ENCODE measurements at regions not wholly inside any gene's neighbourhood (a gene's known extent, or its start where the extent isn't known, plus 50 kb on each side); places are given as distances from the start of the nearest gene placed in this dataset.

DNA sequence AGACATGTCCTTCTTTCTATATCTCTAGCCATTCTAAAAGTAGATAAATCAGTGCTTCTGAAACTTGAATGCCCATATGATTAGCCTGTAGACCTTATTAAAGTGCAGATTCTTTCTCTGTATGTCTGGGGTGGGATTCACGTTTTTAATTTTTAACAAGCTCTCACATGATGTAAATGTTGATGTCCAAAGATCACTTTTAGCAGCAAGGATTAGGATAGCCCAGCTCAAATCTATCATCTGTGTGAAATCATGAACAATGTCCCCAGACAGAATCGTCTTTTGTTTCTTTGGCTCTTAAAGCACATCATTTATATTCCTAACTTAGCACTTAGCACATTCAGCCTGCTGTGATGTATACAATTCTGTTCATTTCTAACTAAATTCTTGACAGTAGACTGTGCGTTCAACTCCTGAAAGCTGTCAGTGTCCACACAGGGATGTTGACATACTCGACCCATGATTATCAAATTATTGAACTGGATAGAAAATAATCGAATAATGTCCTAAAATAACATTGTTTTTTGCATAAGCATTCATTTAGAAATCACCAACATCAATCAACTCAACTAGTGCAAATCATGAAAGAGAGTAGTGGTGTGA, 102.1 kb upstream of the MLIP start:
- DNase-seq (ENCODE audit: low spot score) = no peak

DNA sequence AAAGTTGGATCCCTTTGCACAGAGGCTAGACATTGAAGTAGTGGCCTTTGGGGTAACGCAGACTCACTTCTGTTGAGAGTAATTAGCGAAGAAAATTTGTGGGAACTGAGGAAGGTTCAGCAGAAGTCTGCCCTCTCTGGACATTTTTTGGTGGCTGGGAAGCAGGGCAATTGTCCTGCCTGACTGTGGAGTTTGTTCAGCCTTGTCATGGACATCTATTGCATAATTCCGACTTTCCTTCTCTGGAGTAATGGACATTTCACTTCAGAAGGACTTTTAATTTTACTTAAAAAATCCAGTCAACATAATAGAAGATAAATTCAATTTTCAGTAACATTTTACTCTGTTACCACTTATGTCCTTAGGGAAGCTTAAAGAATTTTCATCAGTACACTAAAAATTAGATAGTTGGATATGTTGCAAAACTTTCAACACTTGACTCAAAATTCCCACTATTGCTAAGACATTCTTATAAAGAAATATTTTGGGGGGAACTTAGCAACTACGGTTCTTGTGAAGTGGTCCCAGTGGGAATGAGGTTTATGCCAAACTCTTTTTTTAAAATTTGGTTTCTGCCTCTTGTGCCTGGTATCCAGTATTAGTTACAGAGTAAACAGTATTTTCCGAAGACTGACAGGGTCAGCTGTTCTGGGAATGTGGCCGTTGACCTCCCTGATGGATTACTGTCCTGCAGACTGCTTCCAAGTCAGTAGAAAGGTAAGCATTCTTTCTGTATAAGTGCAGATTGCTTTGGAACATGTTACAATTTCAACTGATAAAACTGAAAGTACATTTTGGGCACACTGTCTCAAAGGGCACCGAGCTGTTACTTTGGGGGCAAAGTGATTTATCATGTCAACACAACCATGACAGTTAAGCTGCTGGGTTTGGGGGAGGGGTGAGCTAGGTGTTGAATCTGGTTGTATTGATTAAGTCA, 100.6 kb upstream of the MLIP start:
- DNase-seq (ENCODE audit: low spot score) = no peak

DNA sequence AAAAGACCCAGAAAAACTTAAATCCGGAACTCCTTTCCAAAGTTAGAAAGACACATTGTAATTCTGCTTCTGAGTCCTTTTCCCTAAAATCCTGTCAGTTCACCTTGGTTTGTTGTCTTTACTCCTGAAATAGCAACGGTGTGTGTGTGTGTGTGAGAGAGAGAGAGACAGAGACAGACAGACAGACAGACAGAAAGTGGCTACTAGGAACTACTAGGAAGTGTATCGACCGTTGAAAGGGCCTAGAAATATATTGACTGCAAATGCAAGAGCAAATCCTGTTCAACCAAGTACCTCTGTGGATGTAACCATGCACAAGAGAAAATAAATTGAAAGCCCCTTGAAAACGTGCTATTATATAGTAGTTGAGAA, 100.0 kb upstream of the MLIP start:
- DNase-seq (ENCODE audit: low spot score) = no peak

DNA sequence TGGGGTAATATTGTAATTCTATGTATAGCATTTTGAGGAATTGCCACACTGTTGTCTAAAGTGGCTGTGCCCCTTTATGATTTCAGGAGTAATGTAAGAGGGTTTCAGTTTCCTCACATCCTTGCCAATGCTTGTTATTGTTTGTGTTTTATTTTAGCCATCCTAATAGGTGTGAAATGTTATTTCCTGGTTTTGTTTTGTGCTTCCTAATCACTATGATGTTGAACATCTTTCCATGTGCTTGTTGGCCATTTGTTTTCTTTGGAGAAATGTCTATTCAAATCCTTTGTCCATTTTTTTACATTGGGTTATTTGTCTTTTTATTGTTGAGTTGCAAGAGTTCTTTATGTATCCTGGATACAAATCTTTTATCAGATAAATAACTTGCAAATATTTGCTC, 97.3 kb upstream of the MLIP start:
- DNase-seq (ENCODE audit: low spot score) = no peak

DNA sequence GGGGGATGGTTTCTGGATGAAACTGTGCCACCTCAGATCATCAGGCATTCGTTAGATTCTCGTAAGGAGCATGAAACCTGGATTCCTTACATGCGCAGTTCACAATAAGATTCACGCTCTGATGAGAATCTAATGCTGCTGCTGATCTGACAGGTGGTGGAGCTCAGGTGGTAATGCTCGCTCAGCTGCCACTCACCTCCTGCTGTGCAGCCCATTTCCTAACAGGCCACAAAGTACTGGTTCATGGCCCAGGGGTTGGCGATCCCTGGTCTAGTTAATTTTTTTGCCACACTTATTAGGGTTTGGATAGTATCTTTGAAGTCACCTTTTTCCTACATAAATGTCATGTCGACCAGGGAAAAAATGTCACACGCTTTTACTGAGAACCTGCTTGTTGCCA, 96.8 kb upstream of the MLIP start:
- no peak for DNase-seq (ENCODE audit: low spot score)

DNA sequence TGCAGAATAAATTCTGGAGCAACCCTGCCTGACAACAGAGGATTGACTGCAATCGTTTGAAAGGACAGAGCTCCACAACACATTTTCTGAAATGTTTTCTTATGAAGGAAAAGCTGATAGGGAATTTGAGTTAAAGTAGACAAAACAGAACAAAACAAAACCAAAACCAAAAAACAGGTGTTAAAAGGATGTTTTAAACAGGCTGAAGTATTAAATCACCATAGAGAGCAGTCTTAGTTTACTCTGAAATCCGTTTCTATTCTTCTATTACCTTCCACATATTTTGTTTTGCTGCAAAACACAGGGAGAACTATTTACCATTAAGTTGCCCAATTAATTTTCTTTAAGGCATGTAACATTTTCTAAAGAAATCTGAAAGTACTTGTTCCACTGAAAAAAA, 93.4 kb upstream of the MLIP start:
- no peak for DNase-seq (ENCODE audit: low spot score)

DNA sequence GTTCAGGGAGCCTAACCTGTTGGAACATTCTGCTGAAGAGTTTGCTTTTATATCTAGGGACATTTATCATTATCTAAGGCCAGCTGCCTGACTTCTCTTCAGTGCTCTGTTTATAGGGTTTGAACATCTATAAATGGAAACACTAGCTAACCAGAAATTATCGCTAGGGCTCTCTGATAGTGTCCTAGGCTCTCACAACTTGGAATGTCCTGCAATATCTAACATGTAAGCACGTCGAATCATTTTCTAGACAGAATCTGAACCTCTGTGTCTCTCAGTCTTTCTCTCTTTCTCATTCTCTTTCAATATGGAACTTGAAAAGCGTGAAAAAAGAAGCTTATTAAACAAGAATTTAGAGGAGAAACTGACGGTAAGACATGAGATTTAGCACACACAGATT, 92.5 kb upstream of the MLIP start:
- no peak for DNase-seq (ENCODE audit: low spot score)

DNA sequence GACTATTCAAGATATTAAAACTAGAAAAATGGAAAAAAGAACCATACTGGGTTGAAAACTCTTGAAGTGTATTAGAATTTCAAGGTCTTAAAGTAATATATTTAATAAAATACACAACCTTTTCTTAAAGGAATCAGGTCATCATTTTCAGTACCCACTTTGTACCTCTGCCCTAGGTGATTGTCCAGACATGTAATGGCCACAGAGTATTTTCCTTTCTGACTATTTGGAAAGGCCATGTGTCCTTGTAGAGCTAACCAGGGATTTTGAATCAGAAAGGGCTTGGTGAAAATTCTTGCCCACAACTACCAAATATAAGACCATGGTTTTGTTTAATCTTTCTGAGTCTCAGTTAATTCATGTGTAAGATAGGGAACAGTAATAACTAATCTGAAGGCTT, 91.4 kb upstream of the MLIP start:
- no peak for DNase-seq (ENCODE audit: low spot score)

DNA sequence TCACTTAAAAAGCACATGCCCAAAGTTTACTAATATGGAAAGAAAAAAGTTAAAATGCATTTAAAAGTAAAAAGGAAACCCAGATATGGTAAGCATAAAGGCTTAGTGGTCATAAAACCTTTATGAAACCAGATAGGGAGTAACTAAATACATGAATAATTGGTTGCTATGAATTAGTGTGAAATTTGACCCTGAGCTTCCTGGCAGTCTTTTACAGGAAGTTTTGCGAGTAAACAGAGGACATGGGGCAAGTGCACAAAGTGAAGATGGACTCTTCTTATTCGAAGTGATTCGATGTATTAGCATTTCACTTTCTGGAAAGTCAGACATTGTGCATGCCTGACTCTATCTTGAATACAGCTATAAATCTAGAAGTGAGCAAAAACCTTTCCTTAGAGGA, 90.9 kb upstream of the MLIP start:
- DNase-seq (ENCODE audit: low spot score) = no peak

DNA sequence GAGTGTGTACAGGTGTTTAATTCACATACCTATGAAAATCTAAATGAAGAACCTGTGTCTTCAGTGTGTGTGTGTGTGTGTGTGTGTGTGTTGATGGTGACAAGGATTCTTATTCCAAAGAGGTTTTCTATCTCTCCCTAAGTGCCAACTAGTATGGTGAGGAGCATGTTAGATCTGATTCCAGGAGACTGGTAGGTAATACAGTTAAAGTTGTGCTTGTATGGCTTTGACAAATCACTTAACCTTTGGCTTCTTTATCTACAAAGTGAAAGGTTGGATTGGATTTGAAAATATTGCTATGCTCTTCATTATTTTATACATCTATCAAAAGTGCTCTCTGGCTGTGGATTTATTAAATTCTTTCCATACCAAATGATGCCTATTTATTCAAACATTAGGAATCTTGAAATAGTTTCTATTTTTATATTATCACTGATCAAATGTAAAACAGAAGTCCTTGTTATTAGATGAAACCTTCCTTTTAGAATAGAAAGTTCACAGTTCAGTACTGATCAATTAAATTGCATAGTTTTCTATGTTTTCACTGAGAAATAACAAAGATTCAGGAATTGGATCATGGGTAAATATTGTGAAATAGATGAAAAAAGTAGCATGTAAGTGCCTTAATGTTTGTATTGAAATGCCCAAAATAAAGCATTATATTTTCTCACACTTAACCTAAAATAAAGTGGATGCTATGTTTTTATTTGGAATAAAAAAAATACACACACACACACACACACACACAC, 84.4 kb upstream of the MLIP start:
- no peak for DNase-seq (ENCODE audit: low spot score)

DNA sequence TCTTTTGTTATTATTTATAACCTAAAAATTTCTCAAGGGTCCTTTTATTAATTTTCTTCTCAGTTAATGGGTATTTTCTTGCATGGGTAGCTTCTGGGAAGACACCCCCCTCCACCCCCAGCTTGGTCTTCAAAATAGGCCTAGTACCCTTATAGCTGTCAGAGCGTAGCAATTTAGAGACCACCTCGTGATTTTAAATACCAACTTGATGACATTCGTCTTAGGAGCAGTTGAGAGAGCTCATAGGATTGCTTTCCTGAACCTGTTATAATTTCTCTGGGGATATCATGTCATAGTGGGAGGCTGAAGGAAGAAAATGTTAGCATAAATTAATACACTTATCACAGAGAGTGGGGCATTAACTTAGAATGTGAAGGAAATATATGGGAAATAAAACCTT, 83.1 kb upstream of the MLIP start:
- no peak for DNase-seq (ENCODE audit: low spot score)

DNA sequence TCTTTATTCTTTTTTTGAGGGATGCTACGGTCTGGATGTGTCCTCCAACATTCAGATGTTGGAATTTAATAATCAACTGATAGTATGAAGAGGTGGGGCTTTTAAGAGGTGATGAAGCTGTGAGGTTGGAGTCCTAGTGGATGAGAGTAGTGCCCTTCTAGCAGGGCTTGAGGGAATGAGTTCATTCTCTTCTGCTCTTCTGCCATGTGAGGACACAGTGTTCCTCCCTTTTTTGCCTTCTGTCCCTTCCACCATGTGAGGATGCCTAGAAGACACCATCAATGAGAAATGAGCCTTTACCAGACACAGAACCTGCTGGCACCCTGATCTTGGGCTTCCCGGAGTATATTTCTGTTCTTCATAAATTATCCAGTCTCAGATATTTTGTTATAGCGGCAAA, 82.1 kb upstream of the MLIP start:
- no peak for DNase-seq (ENCODE audit: low spot score)

DNA sequence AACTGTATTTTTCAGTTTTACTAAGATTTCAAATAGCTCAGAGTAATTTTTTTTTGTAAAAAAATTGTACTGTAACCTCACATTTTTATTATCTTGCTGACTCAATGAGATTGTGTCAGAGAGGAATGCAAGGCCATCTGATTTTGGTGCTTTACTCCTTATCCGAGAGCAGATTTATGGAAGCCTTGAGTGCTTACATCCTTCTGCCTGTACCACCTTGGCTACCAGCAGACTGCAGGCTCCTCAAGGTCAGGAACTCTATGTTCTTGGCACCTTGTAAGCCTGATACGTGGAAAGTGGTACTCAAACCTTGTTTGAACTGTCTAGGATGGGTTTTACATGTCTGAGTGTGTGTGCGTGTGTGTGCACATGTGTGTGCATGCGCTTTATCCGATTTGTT, 80.1 kb upstream of the MLIP start:
- no peak for DNase-seq (ENCODE audit: low spot score)

DNA sequence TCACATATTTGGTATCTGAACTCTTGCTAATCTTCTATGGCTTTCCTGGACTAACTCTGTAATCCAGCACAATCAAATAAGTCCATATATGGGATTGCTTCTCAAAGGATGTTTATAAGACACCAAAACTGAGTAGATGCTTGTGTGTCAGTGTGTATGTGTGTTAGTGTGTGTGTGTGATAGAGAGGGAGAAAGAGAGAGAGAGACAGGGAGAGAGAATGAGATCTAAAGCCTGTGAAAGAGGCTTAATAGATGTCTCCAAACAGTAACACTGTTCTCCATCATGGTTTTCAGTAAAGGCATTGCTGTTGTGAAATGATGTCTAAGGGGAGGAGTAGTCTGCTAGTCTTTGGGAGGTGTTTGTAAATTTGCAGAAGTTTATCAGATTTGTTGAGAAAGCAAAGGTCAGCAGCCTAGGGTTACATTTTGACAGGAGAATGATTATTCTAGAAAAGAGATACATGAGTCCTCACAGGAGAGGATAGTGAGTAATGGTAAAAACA, 73.9 kb upstream of the MLIP start:
- DNase-seq (ENCODE audit: low spot score) = no peak

DNA sequence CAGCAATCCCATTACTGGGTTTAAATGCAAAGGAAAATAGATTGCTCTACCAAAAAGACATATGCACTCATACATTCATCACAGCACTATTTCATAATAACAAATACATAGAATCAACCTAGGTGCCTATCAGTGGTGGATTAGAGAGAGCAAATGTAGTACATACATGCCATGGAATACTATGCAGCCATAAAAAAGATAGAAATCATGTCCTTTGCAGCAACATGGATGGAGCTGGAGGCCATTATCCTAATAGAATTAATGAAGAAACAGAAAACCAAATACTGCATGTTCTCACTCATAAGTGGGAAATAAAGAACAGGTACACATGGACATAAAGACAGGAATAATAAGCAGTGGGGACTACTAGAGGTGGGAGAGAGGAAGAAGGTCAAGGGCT, 70.7 kb upstream of the MLIP start:
- DNase-seq (ENCODE audit: low spot score) = no peak

DNA sequence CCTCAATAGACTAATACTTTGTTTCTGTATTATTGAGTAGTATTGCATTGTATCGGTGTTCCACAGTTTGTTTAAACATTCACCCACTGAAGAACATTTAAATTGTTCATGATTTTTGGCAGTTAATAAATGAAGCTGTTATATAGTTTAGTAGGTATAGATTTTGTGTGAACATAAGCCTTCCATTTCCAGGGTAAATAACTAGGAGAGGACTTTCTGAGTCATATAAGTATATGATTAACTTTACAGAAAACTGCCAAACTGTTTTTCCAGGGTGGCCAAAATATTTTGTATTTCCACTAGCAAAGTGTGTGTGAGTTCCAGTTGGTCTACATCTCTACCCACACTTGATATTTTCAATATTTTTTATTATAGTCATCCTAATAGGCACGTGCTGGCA, 70.0 kb upstream of the MLIP start:
- no peak for DNase-seq (ENCODE audit: low spot score)

DNA sequence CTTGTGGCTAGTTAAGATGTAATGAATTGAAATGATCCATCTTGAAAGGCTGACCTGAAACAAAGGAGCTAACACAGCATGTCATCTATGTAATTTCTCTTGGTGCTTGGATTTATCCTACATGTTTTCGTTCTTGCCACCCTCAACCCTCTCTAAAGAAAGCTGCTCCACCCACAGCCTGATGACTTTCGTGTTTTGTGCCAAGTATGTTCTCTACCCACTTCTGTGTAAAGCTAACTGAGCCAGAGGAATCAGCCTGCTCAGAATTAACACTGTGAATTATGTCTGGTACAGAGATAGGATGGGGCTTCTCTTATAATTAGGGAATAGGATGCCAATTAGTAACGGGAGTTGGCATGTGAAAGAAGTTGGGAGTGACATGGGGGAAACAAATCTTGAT, 67.9 kb upstream of the MLIP start:
- no peak for DNase-seq (ENCODE audit: low spot score)

DNA sequence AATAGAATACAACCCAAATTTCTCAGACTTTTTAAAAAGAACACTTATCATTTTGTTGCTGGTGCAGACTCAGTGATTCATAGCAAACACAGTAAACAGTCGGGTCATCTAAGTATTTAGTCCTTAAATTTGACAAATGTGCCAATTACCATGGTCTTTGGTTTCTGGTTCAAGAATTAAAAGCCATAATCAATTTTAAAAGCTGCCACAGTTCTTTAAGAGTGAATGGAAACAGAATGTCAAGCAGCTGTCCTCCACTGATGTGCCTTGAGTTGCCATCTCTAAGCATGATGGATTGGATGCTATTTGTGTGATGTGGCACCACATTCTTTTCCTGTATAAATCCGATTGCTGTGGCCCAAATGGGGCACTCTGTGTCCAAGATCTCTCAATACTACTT, 67.2 kb upstream of the MLIP start:
- no peak for DNase-seq (ENCODE audit: low spot score)

DNA sequence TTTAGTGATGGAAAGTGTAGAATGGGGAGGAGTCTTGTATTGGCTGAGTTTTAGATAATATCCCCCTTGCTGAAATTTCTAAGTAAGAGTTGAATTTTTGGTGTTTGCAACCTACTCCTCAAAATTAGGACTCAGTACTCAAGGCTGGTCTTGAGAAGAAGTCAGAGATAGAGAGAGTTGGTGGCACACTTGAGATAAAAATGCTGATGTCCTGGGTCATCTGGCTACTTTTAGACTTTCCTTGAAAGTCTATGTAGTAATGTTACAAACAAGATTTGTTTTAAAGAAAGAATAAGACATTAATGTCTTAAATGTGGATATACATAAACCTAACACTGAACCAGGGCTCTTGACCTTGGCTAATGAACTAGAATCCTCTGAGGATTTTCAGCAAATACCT, 62.5 kb upstream of the MLIP start:
- no peak for DNase-seq (ENCODE audit: low spot score)

DNA sequence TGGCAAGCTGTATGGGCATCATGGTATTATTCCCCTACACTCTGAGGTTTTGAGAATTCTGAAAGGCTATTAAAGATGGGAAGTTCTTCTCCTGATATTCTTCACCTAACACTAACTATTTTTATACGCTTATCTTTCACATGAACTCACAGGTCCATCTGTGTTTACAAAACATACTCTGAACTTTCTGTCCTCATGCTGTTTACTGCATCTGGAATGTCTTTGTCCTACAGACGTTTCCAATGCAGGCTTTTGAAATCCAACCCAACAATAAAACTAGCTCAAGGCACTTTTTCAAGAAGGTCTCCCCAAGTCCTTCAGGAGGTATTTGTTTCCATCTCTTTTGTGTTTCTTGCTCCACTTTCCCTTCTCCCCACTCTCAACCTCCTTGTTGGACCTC, 60.5 kb upstream of the MLIP start:
- no peak for DNase-seq (ENCODE audit: low spot score)

DNA sequence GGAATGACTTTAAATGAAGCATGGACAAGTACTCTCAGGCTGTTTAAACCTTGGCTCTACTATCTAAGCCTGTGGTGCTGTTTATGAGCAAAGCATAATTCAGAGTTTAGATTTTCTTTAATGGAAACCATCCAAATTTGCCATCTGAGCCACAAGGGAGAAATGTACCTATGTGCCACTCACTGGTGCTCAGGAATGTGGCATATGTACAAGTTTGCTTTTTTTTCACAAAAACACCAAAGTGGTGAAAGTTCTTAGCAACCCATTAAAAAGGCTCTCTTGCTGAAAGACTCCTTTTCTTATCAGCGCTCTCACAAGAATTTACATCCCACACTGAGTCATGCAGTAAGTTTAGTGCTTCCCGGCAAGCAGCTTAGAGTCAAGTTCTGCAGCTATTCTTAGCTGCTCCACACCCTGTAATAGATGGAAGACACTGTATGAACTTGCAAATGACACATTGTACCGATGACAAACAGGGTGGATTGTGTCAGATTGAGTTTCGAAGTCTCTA, 57.3 kb upstream of the MLIP start:
- peak; percentile 66 for DNase-seq (ENCODE audit: low spot score)

DNA sequence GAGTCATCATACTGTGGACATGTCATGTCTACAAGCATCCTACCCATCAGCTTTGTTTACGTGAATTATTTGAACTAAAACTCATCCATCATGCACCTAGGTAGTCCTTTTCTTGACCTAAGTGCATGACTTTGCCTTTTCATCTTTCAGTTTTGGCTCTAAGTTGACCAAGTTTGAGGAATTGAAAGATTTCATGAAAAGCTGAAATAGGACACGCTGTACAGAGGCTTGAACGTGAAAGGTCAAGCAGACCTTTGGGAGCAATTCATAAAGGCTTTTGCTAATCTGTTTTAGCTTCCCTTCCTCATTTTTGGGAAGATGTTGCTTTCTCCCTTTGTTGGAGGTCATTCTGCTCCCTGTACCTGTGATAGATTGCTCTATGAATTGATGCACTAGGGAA, 55.1 kb upstream of the MLIP start:
- DNase-seq (ENCODE audit: low spot score) = no peak

DNA sequence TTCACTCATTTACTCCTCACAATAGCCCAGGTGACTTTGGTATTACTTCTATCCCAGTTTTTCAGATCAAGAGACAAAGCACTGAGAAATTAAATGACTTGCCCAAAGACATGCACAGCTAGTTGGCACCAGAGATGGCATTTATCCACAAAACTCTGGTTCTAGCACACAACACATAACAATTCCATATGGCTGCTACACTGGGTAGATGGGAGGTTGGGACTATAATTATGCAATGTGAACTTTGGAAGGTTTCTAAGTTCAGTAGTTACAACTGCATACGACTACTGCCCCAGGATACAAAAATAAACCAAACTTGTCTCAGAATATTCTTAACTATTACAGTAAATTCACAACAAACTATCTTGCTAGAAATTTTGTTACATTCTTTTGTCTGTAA, 54.2 kb upstream of the MLIP start:
- DNase-seq (ENCODE audit: low spot score) = no peak

Measured in putamen (tissue), 1 donor.